Neural cell (in vitro differentiated cells): ENCODE measurements at regions not wholly inside any gene's neighbourhood (a gene's known extent, or its start where the extent isn't known, plus 50 kb on each side); places are given as distances from the start of the nearest gene placed in this dataset.

Experiments used
- EP300 ChIP-seq: fragments of 450-650 bp; conservative IDR thresholded peaks from 2 replicates; pipeline ENCODE4 v1.6.1; 2014; ENCODE audit warnings: antibody characterized with exemption, mild to moderate bottlenecking, moderate library complexity; ENCODE audit not compliant: poor library complexity, severe bottlenecking
- EZH2 ChIP-seq: fragments of 200-600, 300-800 bp; shearing (Covaris generic), sonication (generic); IDR thresholded peaks from 2 replicates; pipeline ENCODE4 v1.6.1; 2014; ENCODE audit warnings: antibody characterized with exemption, low read length, borderline replicate concordance, mild to moderate bottlenecking; ENCODE audit not compliant: insufficient read depth, poor library complexity, severe bottlenecking
- POLR2AphosphoS5 ChIP-seq: IDR thresholded peaks from 2 replicates; pipeline ENCODE4 v1.6.1; 2012
- RAD21 ChIP-seq: fragments of 450-650 bp; conservative IDR thresholded peaks from 2 replicates; pipeline ENCODE4 v1.6.1; 2014; ENCODE audit warnings: antibody characterized with exemption, mild to moderate bottlenecking, moderate library complexity
- TAF1 ChIP-seq: IDR thresholded peaks from 2 replicates; pipeline ENCODE4 v1.6.1; 2012; ENCODE audit warnings: low read depth
- TF ChIP-seq, protein P1 (sequence below): fragments of 450-650 bp; IDR thresholded peaks from 2 replicates; pipeline ENCODE4 v1.5.1; 2014; ENCODE audit warnings: antibody characterized with exemption, mild to moderate bottlenecking, moderate library complexity; ENCODE audit not compliant: poor library complexity, severe bottlenecking
- TF ChIP-seq, protein P2 (sequence below): IDR thresholded peaks from 2 replicates; pipeline ENCODE4 v1.6.1; 2012; ENCODE audit warnings: borderline replicate concordance

DNA sequence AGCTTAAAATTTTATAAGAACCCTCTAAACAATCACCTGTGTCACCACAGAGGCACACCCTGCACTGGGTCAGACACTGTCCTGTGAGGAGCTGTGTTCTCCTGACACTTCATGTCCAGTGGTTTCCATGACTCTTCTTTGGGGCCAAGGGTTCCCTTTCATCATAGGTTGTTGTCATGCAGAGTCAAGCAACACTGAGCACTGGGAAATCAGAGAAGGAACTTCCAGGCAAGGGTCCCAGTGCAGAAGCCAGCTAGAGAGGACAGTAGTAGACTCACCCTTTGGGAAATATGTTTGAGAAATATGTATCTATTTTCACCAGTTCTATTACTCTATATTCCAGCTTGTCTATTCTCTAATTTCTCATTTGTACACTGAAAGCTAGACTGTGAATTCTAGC lies 56.4 kb upstream of the PRSS58 start:
- TF ChIP-seq, protein P1, sequence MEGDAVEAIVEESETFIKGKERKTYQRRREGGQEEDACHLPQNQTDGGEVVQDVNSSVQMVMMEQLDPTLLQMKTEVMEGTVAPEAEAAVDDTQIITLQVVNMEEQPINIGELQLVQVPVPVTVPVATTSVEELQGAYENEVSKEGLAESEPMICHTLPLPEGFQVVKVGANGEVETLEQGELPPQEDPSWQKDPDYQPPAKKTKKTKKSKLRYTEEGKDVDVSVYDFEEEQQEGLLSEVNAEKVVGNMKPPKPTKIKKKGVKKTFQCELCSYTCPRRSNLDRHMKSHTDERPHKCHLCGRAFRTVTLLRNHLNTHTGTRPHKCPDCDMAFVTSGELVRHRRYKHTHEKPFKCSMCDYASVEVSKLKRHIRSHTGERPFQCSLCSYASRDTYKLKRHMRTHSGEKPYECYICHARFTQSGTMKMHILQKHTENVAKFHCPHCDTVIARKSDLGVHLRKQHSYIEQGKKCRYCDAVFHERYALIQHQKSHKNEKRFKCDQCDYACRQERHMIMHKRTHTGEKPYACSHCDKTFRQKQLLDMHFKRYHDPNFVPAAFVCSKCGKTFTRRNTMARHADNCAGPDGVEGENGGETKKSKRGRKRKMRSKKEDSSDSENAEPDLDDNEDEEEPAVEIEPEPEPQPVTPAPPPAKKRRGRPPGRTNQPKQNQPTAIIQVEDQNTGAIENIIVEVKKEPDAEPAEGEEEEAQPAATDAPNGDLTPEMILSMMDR: no peak
- TF ChIP-seq EZH2: no peak
- TF ChIP-seq, protein P2, sequence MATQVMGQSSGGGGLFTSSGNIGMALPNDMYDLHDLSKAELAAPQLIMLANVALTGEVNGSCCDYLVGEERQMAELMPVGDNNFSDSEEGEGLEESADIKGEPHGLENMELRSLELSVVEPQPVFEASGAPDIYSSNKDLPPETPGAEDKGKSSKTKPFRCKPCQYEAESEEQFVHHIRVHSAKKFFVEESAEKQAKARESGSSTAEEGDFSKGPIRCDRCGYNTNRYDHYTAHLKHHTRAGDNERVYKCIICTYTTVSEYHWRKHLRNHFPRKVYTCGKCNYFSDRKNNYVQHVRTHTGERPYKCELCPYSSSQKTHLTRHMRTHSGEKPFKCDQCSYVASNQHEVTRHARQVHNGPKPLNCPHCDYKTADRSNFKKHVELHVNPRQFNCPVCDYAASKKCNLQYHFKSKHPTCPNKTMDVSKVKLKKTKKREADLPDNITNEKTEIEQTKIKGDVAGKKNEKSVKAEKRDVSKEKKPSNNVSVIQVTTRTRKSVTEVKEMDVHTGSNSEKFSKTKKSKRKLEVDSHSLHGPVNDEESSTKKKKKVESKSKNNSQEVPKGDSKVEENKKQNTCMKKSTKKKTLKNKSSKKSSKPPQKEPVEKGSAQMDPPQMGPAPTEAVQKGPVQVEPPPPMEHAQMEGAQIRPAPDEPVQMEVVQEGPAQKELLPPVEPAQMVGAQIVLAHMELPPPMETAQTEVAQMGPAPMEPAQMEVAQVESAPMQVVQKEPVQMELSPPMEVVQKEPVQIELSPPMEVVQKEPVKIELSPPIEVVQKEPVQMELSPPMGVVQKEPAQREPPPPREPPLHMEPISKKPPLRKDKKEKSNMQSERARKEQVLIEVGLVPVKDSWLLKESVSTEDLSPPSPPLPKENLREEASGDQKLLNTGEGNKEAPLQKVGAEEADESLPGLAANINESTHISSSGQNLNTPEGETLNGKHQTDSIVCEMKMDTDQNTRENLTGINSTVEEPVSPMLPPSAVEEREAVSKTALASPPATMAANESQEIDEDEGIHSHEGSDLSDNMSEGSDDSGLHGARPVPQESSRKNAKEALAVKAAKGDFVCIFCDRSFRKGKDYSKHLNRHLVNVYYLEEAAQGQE: no peak
- no peak for TF ChIP-seq POLR2AphosphoS5
- no peak for TF ChIP-seq RAD21
- no peak for TF ChIP-seq EP300
- TF ChIP-seq TAF1: no peak
